ENCODE measurements at regions not wholly inside any gene's neighbourhood (a gene's known extent, or its start where the extent isn't known, plus 50 kb on each side); places are given as distances from the start of the nearest gene placed in this dataset.

GRCh38 chr5:18264126-18264882 lies 630.0 kb downstream of the TAF11L14 start:
- Mint-ChIP-seq H3K4me1 (no peaks in the 10 kb centered on the region), H3K36me3 (ENCODE audit: low read depth) (no peaks in the 10 kb centered on the region), H3K4me3 (no peak overlapping the region), H3K9me3 (peaks cover 14% of the 10 kb centered on the region), H3K27ac (no peak overlapping the region), H3K27me3 (ENCODE audit: insufficient read depth) (no peaks in the 10 kb centered on the region)
- Histone ChIP-seq H3K9me3 (ENCODE audit: control insufficient read depth, low read length) (no peaks in the 10 kb centered on the region), H3K4me3 (ENCODE audit: low read length) (no peak overlapping the region), H3K36me3 (ENCODE audit: control insufficient read depth, insufficient read depth, low read length) (no peaks in the 10 kb centered on the region), H3K9ac (ENCODE audit: extremely low read depth, low read length, poor library complexity, severe bottlenecking) (no peak overlapping the region), H3K27me3 (ENCODE audit: control insufficient read depth, insufficient read depth, low read length, poor library complexity, severe bottlenecking) (no peaks in the 10 kb centered on the region), H3K27ac (ENCODE audit: low read depth, low read length) (no peak overlapping the region), H3K4me1 (ENCODE audit: control insufficient read depth, insufficient read depth, low read length) (no peaks in the 10 kb centered on the region)
- TF ChIP-seq CTCF (conservative IDR thresholded peaks at IDR 0.05): no peak
- WGBS, 2 experiments (ENCODE audit: insufficient coverage in 1 of 2, insufficient read length in 1 of 2): 88 to 95% methylated on average over 2 to 3 of the region's 3 CpGs
- DNase-seq: no peak

- no peak overlapping the region for H3K27ac ChIP-seq (ENCODE audit: low read depth, low read length)
- Mint-ChIP-seq H3K4me1 (no peaks in the 10 kb centered on the region), H3K27me3 (ENCODE audit: insufficient read depth) (no peaks in the 10 kb centered on the region), H3K4me3 (no peak overlapping the region), H3K27ac (no peak overlapping the region), H3K9me3 (no peaks in the 10 kb centered on the region), H3K36me3 (ENCODE audit: low read depth) (no peaks in the 10 kb centered on the region)
- no peaks in the 10 kb centered on the region for H3K36me3 ChIP-seq (ENCODE audit: control insufficient read depth, insufficient read depth, low read length)
- TF ChIP-seq CTCF (conservative IDR thresholded peaks at IDR 0.05): no peak
- 93 to 97% methylated on average over 4 of the region's 4 CpGs for WGBS, 2 experiments (ENCODE audit: insufficient coverage in 1 of 2, insufficient read length in 1 of 2)
- no peak overlapping the region for H3K4me3 ChIP-seq (ENCODE audit: low read length)
- no peaks in the 10 kb centered on the region for H3K27me3 ChIP-seq (ENCODE audit: control insufficient read depth, insufficient read depth, low read length, poor library complexity, severe bottlenecking)
- no peak for DNase-seq
- H3K9me3 ChIP-seq (ENCODE audit: control insufficient read depth, low read length): no peaks in the 10 kb centered on the region
- no peak overlapping the region for H3K9ac ChIP-seq (ENCODE audit: extremely low read depth, low read length, poor library complexity, severe bottlenecking)
- H3K4me1 ChIP-seq (ENCODE audit: control insufficient read depth, insufficient read depth, low read length): no peaks in the 10 kb centered on the region
Observed at GRCh38 chr5:18270635-18271338, 636.5 kb downstream of the TAF11L14 start.

- H3K36me3 Mint-ChIP-seq (ENCODE audit: low read depth): no peaks in the 10 kb centered on the region
Observed at GRCh38 chr5:18276939-18277338, 642.7 kb downstream of the TAF11L14 start.

More at GRCh38 chr5:18276939-18277338, 642.7 kb downstream of the TAF11L14 start:
- Mint-ChIP-seq H3K27ac (no peak overlapping the region), H3K27me3 (ENCODE audit: insufficient read depth) (no peaks in the 10 kb centered on the region), H3K4me3 (no peak overlapping the region), H3K4me1 (no peaks in the 10 kb centered on the region), H3K9me3 (no peaks in the 10 kb centered on the region)
- no peak overlapping the region for H3K4me3 ChIP-seq (ENCODE audit: low read length)
- H3K9me3 ChIP-seq (ENCODE audit: control insufficient read depth, low read length): no peaks in the 10 kb centered on the region
- no peak overlapping the region for H3K27ac ChIP-seq (ENCODE audit: low read depth, low read length)
- H3K9ac ChIP-seq (ENCODE audit: extremely low read depth, low read length, poor library complexity, severe bottlenecking): no peak overlapping the region
- 96% methylated on average over 5 of the region's 5 CpGs for WGBS, 2 experiments (ENCODE audit: insufficient coverage in 1 of 2, insufficient read length in 1 of 2)
- no peak for DNase-seq
- no peak for TF ChIP-seq CTCF (conservative IDR thresholded peaks at IDR 0.05)
- no peaks in the 10 kb centered on the region for H3K27me3 ChIP-seq (ENCODE audit: control insufficient read depth, insufficient read depth, low read length, poor library complexity, severe bottlenecking)
- H3K36me3 ChIP-seq (ENCODE audit: control insufficient read depth, insufficient read depth, low read length): no peaks in the 10 kb centered on the region
- H3K4me1 ChIP-seq (ENCODE audit: control insufficient read depth, insufficient read depth, low read length): no peaks in the 10 kb centered on the region

All from endodermal cell (in vitro differentiated cells).